ENCODE measurements at regions not wholly inside any gene's neighbourhood (a gene's known extent, or its start where the extent isn't known, plus 50 kb on each side); places are given as distances from the start of the nearest gene placed in this dataset.

DNA sequence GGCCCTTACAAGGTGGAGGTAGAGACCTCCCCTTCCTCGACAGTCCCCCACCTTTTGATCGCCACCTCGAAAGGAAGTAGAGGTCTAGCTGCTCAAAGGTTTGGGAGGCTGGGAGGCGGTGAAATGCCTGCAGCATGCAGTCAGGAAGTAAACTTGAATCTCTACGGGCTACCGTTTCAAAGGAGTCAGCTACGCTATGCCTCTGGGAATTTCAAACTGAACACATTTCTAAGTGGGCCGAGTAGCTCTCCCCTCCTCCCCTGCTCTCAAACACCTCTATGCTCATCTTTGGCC, 68.0 kb downstream of the CXCL12 start:
- Histone ChIP-seq H3K4me1 (ENCODE audit: control insufficient read depth in 1 of 2, insufficient read depth in 2 of 2, low read depth in 1 of 2, low read length in 1 of 2) (peaks cover 0 to 3% of the 10 kb centered on the region in 2 experiments; a peak in 1 of 4 replicates), H3K9me3 (no peaks in the 10 kb centered on the region), H3K27ac (ENCODE audit: low read depth in 2 of 2, low read length in 1 of 2) (no peak overlapping the region), H3K79me2 (ENCODE audit: insufficient read depth) (no peaks in the 10 kb centered on the region), H3F3A (replicated peaks; ENCODE audit: insufficient read depth) (no peaks in the 10 kb centered on the region), H3K4me2 (no peak overlapping the region), H3K36me3 (replicated peaks in 1 of 2; ENCODE audit: control insufficient read depth in 1 of 2, insufficient read depth in 2 of 2, low read length in 1 of 2) (no peaks in the 10 kb centered on the region), H3K27me3 (ENCODE audit: insufficient read depth) (no peaks in the 10 kb centered on the region), H3K9me2 (no peaks in the 10 kb centered on the region), H4K20me1 (ENCODE audit: insufficient read depth) (no peaks in the 10 kb centered on the region), H3K4me3 (ENCODE audit: low read depth in 2 of 2, low read length in 1 of 2) (no peak overlapping the region), H3K9ac (no peak overlapping the region), H2AFZ (ENCODE audit: low read depth) (no peak overlapping the region)
- WGBS (ENCODE audit: low lambda C conversion rate): 83% methylated on average over 8 of the region's 8 CpGs
- ChIA-PET CTCF (interaction anchor here (0.8 to 2.2 kb wide), 2 partner anchors 627 to 642 kb away, joined by 3 to 8 read pairs; no protein-coding TSS in a partner anchor), POLR2A (no interaction called here)
- no peak for DNase-seq
- TF ChIP-seq, protein P1, sequence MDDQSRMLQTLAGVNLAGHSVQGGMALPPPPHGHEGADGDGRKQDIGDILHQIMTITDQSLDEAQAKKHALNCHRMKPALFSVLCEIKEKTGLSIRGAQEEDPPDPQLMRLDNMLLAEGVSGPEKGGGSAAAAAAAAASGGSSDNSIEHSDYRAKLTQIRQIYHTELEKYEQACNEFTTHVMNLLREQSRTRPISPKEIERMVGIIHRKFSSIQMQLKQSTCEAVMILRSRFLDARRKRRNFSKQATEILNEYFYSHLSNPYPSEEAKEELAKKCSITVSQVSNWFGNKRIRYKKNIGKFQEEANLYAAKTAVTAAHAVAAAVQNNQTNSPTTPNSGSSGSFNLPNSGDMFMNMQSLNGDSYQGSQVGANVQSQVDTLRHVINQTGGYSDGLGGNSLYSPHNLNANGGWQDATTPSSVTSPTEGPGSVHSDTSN (IDR thresholded peaks at IDR 0.05): no peak
- TF ChIP-seq NFIC (IDR thresholded peaks at IDR 0.05; ENCODE audit: borderline replicate concordance) (no peak), MEF2A (IDR thresholded peaks at IDR 0.05; ENCODE audit: borderline replicate concordance, low read depth) (no peak), NRF1 (IDR thresholded peaks at IDR 0.05; ENCODE audit: low read depth, low read length) (no peak), CHD2 (IDR thresholded peaks at IDR 0.05; ENCODE audit: low read length, partially characterized antibody) (no peak), ELF1 (IDR thresholded peaks at IDR 0.05) (no peak), YY1 (IDR thresholded peaks at IDR 0.05; ENCODE audit: low read depth) (no peak), FOXM1 (IDR thresholded peaks at IDR 0.05; ENCODE audit: low read depth) (no peak), TEAD4 (IDR thresholded peaks at IDR 0.05; ENCODE audit: borderline replicate concordance, insufficient read depth) (no peak)
- TF ChIP-seq, protein P2, sequence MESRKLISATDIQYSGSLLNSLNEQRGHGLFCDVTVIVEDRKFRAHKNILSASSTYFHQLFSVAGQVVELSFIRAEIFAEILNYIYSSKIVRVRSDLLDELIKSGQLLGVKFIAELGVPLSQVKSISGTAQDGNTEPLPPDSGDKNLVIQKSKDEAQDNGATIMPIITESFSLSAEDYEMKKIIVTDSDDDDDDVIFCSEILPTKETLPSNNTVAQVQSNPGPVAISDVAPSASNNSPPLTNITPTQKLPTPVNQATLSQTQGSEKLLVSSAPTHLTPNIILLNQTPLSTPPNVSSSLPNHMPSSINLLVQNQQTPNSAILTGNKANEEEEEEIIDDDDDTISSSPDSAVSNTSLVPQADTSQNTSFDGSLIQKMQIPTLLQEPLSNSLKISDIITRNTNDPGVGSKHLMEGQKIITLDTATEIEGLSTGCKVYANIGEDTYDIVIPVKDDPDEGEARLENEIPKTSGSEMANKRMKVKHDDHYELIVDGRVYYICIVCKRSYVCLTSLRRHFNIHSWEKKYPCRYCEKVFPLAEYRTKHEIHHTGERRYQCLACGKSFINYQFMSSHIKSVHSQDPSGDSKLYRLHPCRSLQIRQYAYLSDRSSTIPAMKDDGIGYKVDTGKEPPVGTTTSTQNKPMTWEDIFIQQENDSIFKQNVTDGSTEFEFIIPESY (IDR thresholded peaks at IDR 0.05; ENCODE audit: borderline replicate concordance, low read depth): no peak
- TF ChIP-seq, protein P3, sequence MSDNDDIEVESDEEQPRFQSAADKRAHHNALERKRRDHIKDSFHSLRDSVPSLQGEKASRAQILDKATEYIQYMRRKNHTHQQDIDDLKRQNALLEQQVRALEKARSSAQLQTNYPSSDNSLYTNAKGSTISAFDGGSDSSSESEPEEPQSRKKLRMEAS (IDR thresholded peaks at IDR 0.05; ENCODE audit: low read depth): no peak

DNA sequence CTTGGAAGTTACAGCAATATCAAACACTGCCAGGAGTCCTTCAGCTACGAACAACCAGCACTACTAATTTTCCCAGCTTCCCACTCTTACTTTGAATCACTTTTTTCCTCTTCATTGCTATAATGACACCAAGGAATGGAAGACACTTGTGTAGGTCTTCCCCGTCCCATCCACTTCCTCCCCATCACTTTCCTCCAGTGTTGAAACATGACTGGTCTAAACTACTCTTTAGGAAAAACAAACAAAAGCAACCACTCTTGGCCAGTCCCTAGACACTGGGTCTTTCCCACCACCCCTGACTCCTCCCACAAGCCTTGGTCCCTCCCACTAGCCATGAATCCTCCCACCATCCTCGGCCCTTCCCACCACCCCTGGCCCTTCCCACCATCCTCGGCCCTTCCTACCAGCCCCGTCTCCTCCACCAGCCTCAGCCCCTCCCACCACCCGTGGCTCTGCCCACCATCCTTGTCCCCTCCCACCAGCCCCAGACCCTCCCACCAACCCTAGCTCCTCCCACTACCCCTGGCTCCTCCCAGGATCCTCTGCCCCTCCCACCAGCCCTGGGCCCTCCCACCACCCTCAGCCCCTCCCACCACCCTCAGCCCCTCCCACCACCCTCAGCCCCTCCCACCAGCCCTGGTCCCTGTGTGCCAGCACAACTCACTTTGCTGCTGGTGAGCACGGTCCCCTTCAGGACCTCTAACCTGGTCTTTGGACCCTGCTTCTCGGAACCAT, 68.5 kb downstream of the CXCL12 start:
- Histone ChIP-seq H3K9ac (no peak overlapping the region), H3K79me2 (ENCODE audit: insufficient read depth) (no peaks in the 10 kb centered on the region), H3K27me3 (ENCODE audit: insufficient read depth) (no peaks in the 10 kb centered on the region), H3K4me1 (ENCODE audit: control insufficient read depth in 1 of 2, insufficient read depth in 2 of 2, low read depth in 1 of 2, low read length in 1 of 2) (peaks cover 0 to 5% of the 10 kb centered on the region in 2 experiments; a peak in 1 of 4 replicates), H3F3A (replicated peaks; ENCODE audit: insufficient read depth) (no peaks in the 10 kb centered on the region), H3K4me3 (ENCODE audit: low read depth in 2 of 2, low read length in 1 of 2) (no peak overlapping the region), H4K20me1 (ENCODE audit: insufficient read depth) (no peaks in the 10 kb centered on the region), H3K4me2 (no peak overlapping the region), H3K36me3 (replicated peaks in 1 of 2; ENCODE audit: control insufficient read depth in 1 of 2, insufficient read depth in 2 of 2, low read length in 1 of 2) (no peaks in the 10 kb centered on the region), H3K9me3 (no peaks in the 10 kb centered on the region), H3K27ac (ENCODE audit: low read depth in 2 of 2, low read length in 1 of 2) (no peak overlapping the region), H3K9me2 (no peaks in the 10 kb centered on the region), H2AFZ (ENCODE audit: low read depth) (no peak overlapping the region)
- TF ChIP-seq MXI1 (IDR thresholded peaks at IDR 0.05; ENCODE audit: low read depth, low read length): no peak
- no peak for TF ChIP-seq TEAD4 (IDR thresholded peaks at IDR 0.05; ENCODE audit: borderline replicate concordance, insufficient read depth)
- TF ChIP-seq, protein P2 (IDR thresholded peaks at IDR 0.05; ENCODE audit: borderline replicate concordance, low read depth): no peak
- peak; percentile 55 for DNase-seq
- ChIA-PET POLR2A (no interaction called here), CTCF (interaction anchor here (0.6 to 2.2 kb wide), 3 partner anchors 626 to 646 kb away, joined by 3 to 8 read pairs (median 3); no protein-coding TSS in a partner anchor)
- WGBS (ENCODE audit: low lambda C conversion rate): 46% methylated on average over 8 of the region's 8 CpGs
